DND-41 (cell line): ENCODE measurements at regions not wholly inside any gene's neighbourhood (a gene's known extent, or its start where the extent isn't known, plus 50 kb on each side); places are given as distances from the start of the nearest gene placed in this dataset.

Experiments
- ATAC-seq: fragments of 200-7000 bp; cut with Tn5 transposase; 3 replicates; pipeline ENCODE4 v1.9.1; 2021; ENCODE audit warnings: low read depth; ENCODE audit not compliant: insufficient read depth
- DNase-seq: peaks from one replicate; pipeline ENCODE4 v3.0.0-alpha.2; 2020
- H2AFZ ChIP-seq: 2 replicates; pipeline ENCODE4 v1.6.0; 2012; ENCODE audit warnings: low read depth, low read length
- H3K27ac ChIP-seq: 2 replicates; pipeline ENCODE4 v1.5.1; 2012; ENCODE audit warnings: low read length, inconsistent platforms
- H3K27me3 ChIP-seq: fragments of 200-600 bp; sonication (generic); 2 replicates; pipeline ENCODE4 v1.6.0; 2012; ENCODE audit warnings: low read length, mild to moderate bottlenecking, inconsistent platforms; ENCODE audit not compliant: insufficient read depth, poor library complexity
- H3K36me3 ChIP-seq: 2 replicates; pipeline ENCODE4 v1.5.1; 2012; ENCODE audit warnings: low read length, inconsistent platforms; ENCODE audit not compliant: insufficient read depth
- H3K4me1 ChIP-seq: 2 replicates; pipeline ENCODE4 v1.5.1; 2012; ENCODE audit warnings: mild to moderate bottlenecking, low read length; ENCODE audit not compliant: insufficient read depth
- H3K4me2 ChIP-seq: 2 replicates; pipeline ENCODE4 v1.6.0; 2012; ENCODE audit warnings: mild to moderate bottlenecking, moderate library complexity, low read length, inconsistent platforms; ENCODE audit not compliant: insufficient read depth
- H3K4me3 ChIP-seq, 2 experiments: fragments of 200-600 bp in 1 of 2; shearing (Covaris generic) in 1 of 2; 2 replicates each; pipeline ENCODE4 v1.5.1; 2012 to 2016; ENCODE audit warnings: inconsistent platforms in 2 of 2, low read length in 2 of 2, mild to moderate bottlenecking in 2 of 2, low read depth in 1 of 2, moderate library complexity in 1 of 2
- H3K79me2 ChIP-seq: 2 replicates; pipeline ENCODE4 v1.6.0; 2012; ENCODE audit warnings: low read length, inconsistent platforms; ENCODE audit not compliant: insufficient read depth
- H3K9ac ChIP-seq: 2 replicates; pipeline ENCODE4 v1.6.0; 2012; ENCODE audit warnings: low read depth, mild to moderate bottlenecking, inconsistent platforms, low read length, moderate library complexity
- H3K9me3 ChIP-seq: 2 replicates; pipeline ENCODE4 v1.5.1; 2012; ENCODE audit warnings: low read length, moderate library complexity, mild to moderate bottlenecking, inconsistent platforms; ENCODE audit not compliant: insufficient read depth, severe bottlenecking
- H4K20me1 ChIP-seq: 2 replicates; pipeline ENCODE4 v1.6.0; 2012; ENCODE audit warnings: low read length; ENCODE audit not compliant: insufficient read depth
- CTCF ChIP-seq: IDR thresholded peaks from 2 replicates; pipeline ENCODE4 v1.5.1; 2012; ENCODE audit warnings: borderline replicate concordance, low read length, moderate library complexity, mild to moderate bottlenecking; ENCODE audit not compliant: poor library complexity, severe bottlenecking; ENCODE audit errors: extremely low read depth
- EZH2 ChIP-seq: IDR thresholded peaks from 3 replicates; pipeline ENCODE4 v1.6.1; 2012; ENCODE audit warnings: borderline replicate concordance, low read depth, mild to moderate bottlenecking, moderate library complexity, low read length, inconsistent platforms; ENCODE audit not compliant: severe bottlenecking

- ATAC-seq, result no peak
- DNase-seq, result no peak
- no peaks in the 10 kb centered on the region for H3K36me3 ChIP-seq
- no peaks in the 10 kb centered on the region for H3K79me2 ChIP-seq
- peaks cover 2% of the 10 kb centered on the region for H3K27me3 ChIP-seq
- H3K4me1 ChIP-seq, result no peaks in the 10 kb centered on the region
- no peak overlapping the region for H3K4me2 ChIP-seq
- H3K27ac ChIP-seq, result no peak overlapping the region
- no peak overlapping the region for H3K4me3 ChIP-seq
- no peaks in the 10 kb centered on the region for H3K9me3 ChIP-seq
- H3K9ac ChIP-seq, result no peak overlapping the region
- no peak overlapping the region for H2AFZ ChIP-seq
- no peak for TF ChIP-seq CTCF
- TF ChIP-seq EZH2, result no peak
- H4K20me1 ChIP-seq, result no peaks in the 10 kb centered on the region
These were observed 263.7 kb upstream of the THBS1 start for GRCh38 chr15:39317225-39317624.

GRCh38 chr15:39318231-39318630 lies 262.6 kb upstream of the THBS1 start:
- Histone ChIP-seq H3K4me3 (no peak overlapping the region), H3K4me1 (no peaks in the 10 kb centered on the region), H3K4me2 (no peak overlapping the region), H3K27ac (no peak overlapping the region), H4K20me1 (no peaks in the 10 kb centered on the region), H3K9ac (no peak overlapping the region), H3K9me3 (no peaks in the 10 kb centered on the region), H3K27me3 (peaks cover 2% of the 10 kb centered on the region), H2AFZ (no peak overlapping the region), H3K36me3 (no peaks in the 10 kb centered on the region), H3K79me2 (no peaks in the 10 kb centered on the region)
- TF ChIP-seq CTCF (no peak), EZH2 (no peak)
- no peak for ATAC-seq
- no peak for DNase-seq

GRCh38 chr15:39320355-39320754 lies 260.5 kb upstream of the THBS1 start:
- Histone ChIP-seq H2AFZ (no peak overlapping the region), H3K9ac (no peak overlapping the region), H3K27ac (no peak overlapping the region), H3K27me3 (peaks cover 2% of the 10 kb centered on the region), H3K79me2 (no peaks in the 10 kb centered on the region), H4K20me1 (no peaks in the 10 kb centered on the region), H3K4me3 (no peak overlapping the region), H3K4me2 (no peak overlapping the region), H3K9me3 (no peaks in the 10 kb centered on the region), H3K4me1 (no peaks in the 10 kb centered on the region), H3K36me3 (no peaks in the 10 kb centered on the region)
- no peak for TF ChIP-seq CTCF
- DNase-seq (no peak), ATAC-seq (no peak)

- Histone ChIP-seq H3K27me3 (peaks cover 2% of the 10 kb centered on the region), H3K27ac (no peak overlapping the region), H3K4me1 (no peaks in the 10 kb centered on the region), H3K79me2 (no peaks in the 10 kb centered on the region), H3K4me3 (no peak overlapping the region), H3K36me3 (no peaks in the 10 kb centered on the region), H2AFZ (no peak overlapping the region), H4K20me1 (no peaks in the 10 kb centered on the region), H3K9ac (no peak overlapping the region), H3K9me3 (no peaks in the 10 kb centered on the region), H3K4me2 (no peak overlapping the region)
- no peak for ATAC-seq
- no peak for DNase-seq
- TF ChIP-seq EZH2 (no peak), CTCF (no peak)
These were observed 260.0 kb upstream of the THBS1 start for GRCh38 chr15:39320886-39321285.
